Epithelial cell of proximal tubule (primary cell): ENCODE measurements at regions not wholly inside any gene's neighbourhood (a gene's known extent, or its start where the extent isn't known, plus 50 kb on each side); places are given as distances from the start of the nearest gene placed in this dataset.

Experiments
- DNase-seq: peaks from one replicate; pipeline ENCODE4 v3.0.0-alpha.2; 2011; ENCODE audit warnings: low read depth
- H3K4me3 ChIP-seq: 2 replicates; pipeline ENCODE4 v1.5.1; 2011; ENCODE audit warnings: low read depth, mild to moderate bottlenecking, low read length
- CTCF ChIP-seq: conservative IDR thresholded peaks from 2 replicates; pipeline ENCODE4 v1.5.1; 2012; ENCODE audit warnings: low read depth, mild to moderate bottlenecking, low read length

GRCh38 chr2:19078709-19079108 lies 279.7 kb downstream of the OSR1 start:
- no peak for DNase-seq
- TF ChIP-seq CTCF: no peak
- H3K4me3 ChIP-seq: no peak overlapping the region

- H3K4me3 ChIP-seq: no peak overlapping the region
- TF ChIP-seq CTCF: no peak
- DNase-seq: no peak
These were observed 284.9 kb downstream of the OSR1 start for GRCh38 chr2:19073522-19073921.

- H3K4me3 ChIP-seq: no peak overlapping the region
- no peak for TF ChIP-seq CTCF
- DNase-seq: no peak
These were observed 286.3 kb downstream of the OSR1 start for GRCh38 chr2:19072161-19072560.

- no peak for DNase-seq
- no peak overlapping the region for H3K4me3 ChIP-seq
- TF ChIP-seq CTCF: no peak
These were observed 287.5 kb downstream of the OSR1 start for GRCh38 chr2:19070886-19071285.

- H3K4me3 ChIP-seq: no peak overlapping the region
- no peak for DNase-seq
- no peak for TF ChIP-seq CTCF
These were observed 290.2 kb downstream of the OSR1 start for GRCh38 chr2:19068206-19068605.

GRCh38 chr2:19062370-19062769 lies 296.1 kb downstream of the OSR1 start:
- no peak for DNase-seq
- TF ChIP-seq CTCF: no peak
- H3K4me3 ChIP-seq: no peak overlapping the region

GRCh38 chr2:19059076-19059475 lies 299.3 kb downstream of the OSR1 start:
- TF ChIP-seq CTCF: no peak
- no peak for DNase-seq
- H3K4me3 ChIP-seq: no peak overlapping the region
